Type B pancreatic cell (in vitro differentiated cells): ENCODE measurements at regions not wholly inside any gene's neighbourhood (a gene's known extent, or its start where the extent isn't known, plus 50 kb on each side); places are given as distances from the start of the nearest gene placed in this dataset.

Source experiments
- DNase-seq: peaks from one replicate; pipeline ENCODE4 v3.0.0; 2021; ENCODE audit warnings: mixed read lengths; ENCODE audit not compliant: unreplicated experiment; ENCODE audit errors: extremely low spot score
- H3K27ac Mint-ChIP-seq: 2 replicates; pipeline ENCODE4 v1.8.0; 2021; ENCODE audit warnings: mild to moderate bottlenecking, mixed read lengths
- H3K27me3 Mint-ChIP-seq: 2 replicates; pipeline ENCODE4 v1.8.0; 2021; ENCODE audit warnings: mixed read lengths
- H3K36me3 Mint-ChIP-seq: 2 replicates; pipeline ENCODE4 v1.8.0; 2021; ENCODE audit warnings: mixed read lengths
- H3K4me1 Mint-ChIP-seq: one replicate; pipeline ENCODE4 v1.8.0; 2021; ENCODE audit warnings: mixed read lengths; ENCODE audit not compliant: unreplicated experiment
- H3K4me3 Mint-ChIP-seq: 2 replicates; pipeline ENCODE4 v1.8.0; 2021; ENCODE audit warnings: mild to moderate bottlenecking, mixed read lengths
- H3K9me3 Mint-ChIP-seq: 2 replicates; pipeline ENCODE4 v1.8.0; 2021; ENCODE audit warnings: mixed read lengths
- TF ChIP-seq, protein P1 (sequence below): fragments of 200-600 bp; sonication (generic); conservative IDR thresholded peaks from 2 replicates; pipeline ENCODE4 v1.5.0; 2021; ENCODE audit warnings: antibody characterized with exemption, mild to moderate bottlenecking

GRCh38 chr7:24172856-24173255, 111.1 kb upstream of the NPY start:
- Mint-ChIP-seq H3K4me3 (no peak overlapping the region), H3K36me3 (no peaks in the 10 kb centered on the region), H3K27ac (no peak overlapping the region), H3K4me1 (peaks cover 8% of the 10 kb centered on the region), H3K27me3 (no peaks in the 10 kb centered on the region), H3K9me3 (peaks cover 10% of the 10 kb centered on the region)
- no peak for DNase-seq
- TF ChIP-seq, protein P1, sequence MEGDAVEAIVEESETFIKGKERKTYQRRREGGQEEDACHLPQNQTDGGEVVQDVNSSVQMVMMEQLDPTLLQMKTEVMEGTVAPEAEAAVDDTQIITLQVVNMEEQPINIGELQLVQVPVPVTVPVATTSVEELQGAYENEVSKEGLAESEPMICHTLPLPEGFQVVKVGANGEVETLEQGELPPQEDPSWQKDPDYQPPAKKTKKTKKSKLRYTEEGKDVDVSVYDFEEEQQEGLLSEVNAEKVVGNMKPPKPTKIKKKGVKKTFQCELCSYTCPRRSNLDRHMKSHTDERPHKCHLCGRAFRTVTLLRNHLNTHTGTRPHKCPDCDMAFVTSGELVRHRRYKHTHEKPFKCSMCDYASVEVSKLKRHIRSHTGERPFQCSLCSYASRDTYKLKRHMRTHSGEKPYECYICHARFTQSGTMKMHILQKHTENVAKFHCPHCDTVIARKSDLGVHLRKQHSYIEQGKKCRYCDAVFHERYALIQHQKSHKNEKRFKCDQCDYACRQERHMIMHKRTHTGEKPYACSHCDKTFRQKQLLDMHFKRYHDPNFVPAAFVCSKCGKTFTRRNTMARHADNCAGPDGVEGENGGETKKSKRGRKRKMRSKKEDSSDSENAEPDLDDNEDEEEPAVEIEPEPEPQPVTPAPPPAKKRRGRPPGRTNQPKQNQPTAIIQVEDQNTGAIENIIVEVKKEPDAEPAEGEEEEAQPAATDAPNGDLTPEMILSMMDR: no peak

DNA sequence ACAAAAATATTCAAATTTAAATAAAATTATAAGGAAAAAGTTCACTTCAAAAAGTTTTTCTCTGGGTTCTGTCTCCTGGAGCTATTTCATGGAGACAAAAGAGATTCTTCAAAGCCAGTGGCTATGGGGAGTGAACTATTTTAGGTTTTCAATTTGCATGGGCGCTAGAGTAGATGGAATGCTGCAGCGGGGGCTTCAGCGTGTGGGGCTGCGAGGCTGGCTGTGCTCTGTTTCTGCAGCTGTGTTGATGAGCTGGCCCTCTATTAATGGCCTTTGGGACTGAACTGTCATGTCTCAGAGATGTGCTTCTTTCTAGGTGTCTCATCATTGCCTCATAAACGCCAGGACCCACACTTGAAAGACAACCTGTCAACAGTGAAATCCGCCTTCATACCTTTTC, 108.4 kb upstream of the NPY start:
- Mint-ChIP-seq H3K4me3 (no peak overlapping the region), H3K36me3 (no peaks in the 10 kb centered on the region), H3K27me3 (no peaks in the 10 kb centered on the region), H3K27ac (no peak overlapping the region), H3K9me3 (peaks cover 3% of the 10 kb centered on the region), H3K4me1 (peaks cover 8% of the 10 kb centered on the region)
- TF ChIP-seq, protein P1: no peak
- no peak for DNase-seq

GRCh38 chr7:24178811-24179570, 105.0 kb upstream of the NPY start:
- Mint-ChIP-seq H3K36me3 (no peaks in the 10 kb centered on the region), H3K27me3 (no peaks in the 10 kb centered on the region), H3K4me1 (no peaks in the 10 kb centered on the region), H3K4me3 (no peak overlapping the region), H3K9me3 (no peaks in the 10 kb centered on the region), H3K27ac (no peak overlapping the region)
- TF ChIP-seq, protein P1: no peak
- DNase-seq: no peak

- H3K36me3 Mint-ChIP-seq: no peaks in the 10 kb centered on the region
- no peak overlapping the region for H3K27ac Mint-ChIP-seq
- TF ChIP-seq, protein P1: no peak
- H3K9me3 Mint-ChIP-seq: no peaks in the 10 kb centered on the region
- H3K4me1 Mint-ChIP-seq: no peaks in the 10 kb centered on the region
- no peak for DNase-seq
- H3K27me3 Mint-ChIP-seq: peaks cover 4% of the 10 kb centered on the region
- H3K4me3 Mint-ChIP-seq: no peak overlapping the region
Measured at GRCh38 chr7:24191362-24191761, 92.6 kb upstream of the NPY start.

DNA sequence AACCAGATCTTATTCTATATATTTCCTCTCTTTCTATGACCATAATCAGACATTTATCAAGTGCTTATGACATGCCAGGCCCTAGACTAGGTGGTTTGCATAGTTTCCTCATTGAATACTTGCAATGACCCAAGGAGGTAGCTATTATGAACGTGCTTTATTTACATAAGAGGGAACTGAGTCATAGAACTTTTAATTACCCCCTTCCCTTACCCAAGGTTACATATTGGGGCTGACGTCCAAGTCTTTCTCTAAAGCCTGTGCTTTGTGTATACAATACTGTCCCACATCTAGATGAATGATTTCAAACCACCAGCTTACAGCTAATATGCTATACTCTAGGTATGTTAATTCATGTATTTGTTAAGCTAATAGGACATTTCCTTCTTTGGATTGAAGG, 91.9 kb upstream of the NPY start:
- H3K4me3 Mint-ChIP-seq: no peak overlapping the region
- no peaks in the 10 kb centered on the region for H3K9me3 Mint-ChIP-seq
- H3K36me3 Mint-ChIP-seq: no peaks in the 10 kb centered on the region
- H3K27me3 Mint-ChIP-seq: peaks cover 8% of the 10 kb centered on the region
- no peaks in the 10 kb centered on the region for H3K4me1 Mint-ChIP-seq
- TF ChIP-seq, protein P1: no peak
- H3K27ac Mint-ChIP-seq: no peak overlapping the region
- DNase-seq: no peak
